NCI-H2227 (cell line): ENCODE measurements at regions not wholly inside any gene's neighbourhood (a gene's known extent, or its start where the extent isn't known, plus 50 kb on each side); places are given as distances from the start of the nearest gene placed in this dataset.

Experiments used
- DNase-seq: peaks from one replicate; lab custom pipeline; 2025; ENCODE audit not compliant: unreplicated experiment; lab: John Stamatoyannopoulos, UW

GRCh38 chr7:46411236-46411635 lies 490.2 kb upstream of the IGFBP3 start:
- no peak for DNase-seq

GRCh38 chr7:46407125-46407524 lies 486.1 kb upstream of the IGFBP3 start:
- no peak for DNase-seq

- DNase-seq, result no peak
Measured at GRCh38 chr7:46397591-46397990, 476.5 kb upstream of the IGFBP3 start.

- DNase-seq, result no peak
Measured at GRCh38 chr7:46396481-46396880, 475.4 kb upstream of the IGFBP3 start.

- no peak for DNase-seq
Measured at GRCh38 chr7:46393142-46393541, 472.1 kb upstream of the IGFBP3 start.

- no peak for DNase-seq
Measured at GRCh38 chr7:46391231-46392201, 470.4 kb upstream of the IGFBP3 start.

GRCh38 chr7:46390042-46390441 lies 469.0 kb upstream of the IGFBP3 start:
- DNase-seq, result no peak

GRCh38 chr7:46389146-46389545 lies 468.1 kb upstream of the IGFBP3 start:
- no peak for DNase-seq

- no peak for DNase-seq
Measured at GRCh38 chr7:46387646-46388045, 466.6 kb upstream of the IGFBP3 start.

- no peak for DNase-seq
Measured at GRCh38 chr7:46386428-46387399, 465.6 kb upstream of the IGFBP3 start.

GRCh38 chr7:46385662-46386309 lies 464.7 kb upstream of the IGFBP3 start:
- no peak for DNase-seq

GRCh38 chr7:46383605-46384004 lies 462.5 kb upstream of the IGFBP3 start:
- DNase-seq, result no peak

GRCh38 chr7:46369933-46370654 lies 449.0 kb upstream of the IGFBP3 start:
- no peak for DNase-seq

- no peak for DNase-seq
Measured at GRCh38 chr7:46368871-46369270, 447.8 kb upstream of the IGFBP3 start.

GRCh38 chr7:46366526-46366925 lies 445.5 kb upstream of the IGFBP3 start:
- DNase-seq, result no peak

- DNase-seq, result no peak
Measured at GRCh38 chr7:46363688-46364087, 442.6 kb upstream of the IGFBP3 start.

GRCh38 chr7:46360811-46361210 lies 439.7 kb upstream of the IGFBP3 start:
- DNase-seq, result no peak

- no peak for DNase-seq
Measured at GRCh38 chr7:46360296-46360695, 439.2 kb upstream of the IGFBP3 start.

- no peak for DNase-seq
Measured at GRCh38 chr7:46357851-46358250, 436.8 kb upstream of the IGFBP3 start.

- no peak for DNase-seq
Measured at GRCh38 chr7:46357290-46357689, 436.2 kb upstream of the IGFBP3 start.
